CD4-positive, alpha-beta T cell treated with Interferon alpha-2 for 1 hour (primary cell): ENCODE measurements at regions not wholly inside any gene's neighbourhood (a gene's known extent, or its start where the extent isn't known, plus 50 kb on each side); places are given as distances from the start of the nearest gene placed in this dataset.
"Not testable (repeated sequence)": the region's sequence is repeated elsewhere in the genome, so short reads cannot be mapped to it uniquely, and the experiment has no call there.

ENCODE experiments used
- DNase-seq, 2 donors: peaks; one replicate each; pipeline ENCODE4 v3.0.0-alpha.2; 2020 to 2022

GRCh38 chr6:133802861-133803260 lies 86.1 kb upstream of the TCF21 start:
- no peak for DNase-seq

GRCh38 chr6:133804265-133804664 lies 84.6 kb upstream of the TCF21 start:
- no peak for DNase-seq

GRCh38 chr6:133805876-133806275 lies 83.0 kb upstream of the TCF21 start:
- no peak for DNase-seq

- DNase-seq: no peak
These were observed 82.4 kb upstream of the TCF21 start for GRCh38 chr6:133806382-133807140.

DNA sequence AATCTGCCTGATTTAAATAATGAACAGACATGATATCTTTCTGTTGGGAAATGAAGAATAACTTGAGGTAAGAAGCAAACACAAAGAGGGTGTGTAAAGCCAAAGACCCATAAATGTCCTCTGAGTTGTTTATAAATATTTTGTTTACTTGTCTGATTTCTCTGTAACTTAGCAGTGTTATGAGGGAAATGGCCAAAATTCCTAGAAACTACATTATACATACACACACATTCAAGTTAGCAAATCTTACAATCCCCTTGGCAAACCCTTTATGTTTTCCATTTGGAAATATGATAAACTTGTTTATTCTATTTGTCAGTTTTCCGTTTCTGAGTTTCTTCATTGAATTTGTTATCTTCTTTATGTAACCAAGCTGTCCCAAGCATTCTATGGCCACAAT lies 81.4 kb upstream of the TCF21 start:
- no peak for DNase-seq

GRCh38 chr6:133809406-133809805 lies 79.5 kb upstream of the TCF21 start:
- no peak for DNase-seq

- DNase-seq: no peak
These were observed 77.4 kb upstream of the TCF21 start for GRCh38 chr6:133811557-133811956.

- not testable (repeated sequence) for DNase-seq
These were observed 76.5 kb upstream of the TCF21 start for GRCh38 chr6:133812446-133812845.

GRCh38 chr6:133814238-133814637 lies 74.7 kb upstream of the TCF21 start:
- no peak for DNase-seq

- no peak for DNase-seq
These were observed 74.1 kb upstream of the TCF21 start for GRCh38 chr6:133814797-133815196.

DNA sequence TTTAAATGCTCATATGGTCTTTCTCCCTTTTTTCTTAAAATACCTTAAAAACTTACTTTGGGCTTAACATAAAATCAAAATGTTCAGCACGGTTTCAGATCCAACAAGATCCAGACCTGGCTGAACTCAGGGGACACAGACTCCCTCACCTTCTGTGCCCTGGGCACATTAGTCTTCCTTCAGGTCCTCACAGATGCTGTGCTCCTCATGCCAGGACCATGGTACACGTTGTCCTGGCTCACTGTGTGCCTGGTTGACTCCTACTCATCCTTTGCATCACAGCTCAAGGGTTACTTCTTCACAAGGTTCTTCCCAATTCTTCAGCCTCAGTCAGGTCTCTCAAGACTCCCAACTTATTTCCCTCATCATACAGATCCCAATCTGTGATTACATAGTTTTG lies 73.6 kb upstream of the TCF21 start:
- DNase-seq: no peak

DNA sequence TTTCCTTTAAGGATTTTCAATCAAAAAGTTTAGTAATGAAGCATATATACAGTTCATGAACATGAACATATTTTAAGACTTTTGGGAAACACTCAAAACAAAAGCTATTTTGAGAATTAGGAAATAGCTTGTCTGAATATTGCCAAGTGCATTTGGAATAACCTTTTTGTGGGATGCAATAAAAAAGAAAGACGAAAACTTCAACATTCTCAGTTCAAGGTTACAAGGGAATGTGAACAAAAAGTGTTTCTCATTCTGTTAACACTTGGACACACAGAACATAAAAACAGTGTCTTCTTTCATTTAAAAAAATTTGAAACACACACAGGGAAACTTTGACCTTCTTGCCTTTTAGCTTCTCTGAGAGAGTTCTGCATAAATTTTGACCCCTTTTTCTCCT lies 72.7 kb upstream of the TCF21 start:
- no peak for DNase-seq

DNA sequence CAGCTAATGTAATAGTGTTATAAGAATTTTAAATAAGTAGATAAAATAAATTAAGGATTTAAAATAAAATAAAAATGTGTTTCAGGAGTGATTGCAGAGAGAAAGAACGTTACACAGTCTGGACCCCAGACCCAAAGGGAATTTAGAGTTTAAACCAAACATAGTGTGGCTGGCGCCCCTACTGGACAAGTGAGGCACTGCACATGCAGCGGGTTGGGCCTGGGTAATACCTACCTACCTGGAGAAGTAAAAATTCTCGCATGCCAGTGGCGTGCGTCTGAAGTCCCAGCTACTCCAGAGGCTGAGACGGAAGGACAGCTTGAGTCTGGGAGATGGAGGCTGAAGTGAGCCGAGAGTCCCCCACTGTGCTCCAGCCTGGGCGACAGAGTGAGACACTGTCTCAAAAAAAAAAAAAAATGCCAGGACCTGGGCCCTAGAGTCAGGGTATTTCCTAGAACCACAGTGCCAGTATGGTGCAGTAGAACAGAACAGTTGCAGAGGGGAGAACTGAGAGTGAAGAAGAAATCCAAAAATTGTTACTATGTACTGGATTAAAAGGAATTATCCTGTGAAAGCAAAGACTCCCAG lies 71.4 kb upstream of the TCF21 start:
- DNase-seq: peak in 1 of 2 donors; percentile 17

DNA sequence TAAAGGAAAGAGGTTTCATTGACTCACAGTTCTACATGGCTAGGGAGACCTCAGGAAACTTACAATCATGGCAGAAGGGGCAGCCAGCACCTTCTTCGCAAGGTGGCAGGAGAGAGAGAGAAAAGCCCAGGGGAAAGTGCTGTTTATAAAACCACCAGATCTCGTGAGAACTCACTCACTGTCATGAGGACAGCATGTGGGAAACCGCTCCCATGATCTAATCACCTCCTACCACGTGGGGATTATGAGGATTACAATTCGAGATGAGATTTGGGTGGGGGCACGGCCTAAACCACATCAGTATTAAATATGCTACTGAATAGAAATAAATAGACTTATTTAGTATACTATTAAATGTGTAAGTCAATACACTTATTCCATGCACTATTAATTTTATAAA lies 70.6 kb upstream of the TCF21 start:
- DNase-seq: no peak

GRCh38 chr6:133820208-133820607 lies 68.7 kb upstream of the TCF21 start:
- no peak for DNase-seq

DNA sequence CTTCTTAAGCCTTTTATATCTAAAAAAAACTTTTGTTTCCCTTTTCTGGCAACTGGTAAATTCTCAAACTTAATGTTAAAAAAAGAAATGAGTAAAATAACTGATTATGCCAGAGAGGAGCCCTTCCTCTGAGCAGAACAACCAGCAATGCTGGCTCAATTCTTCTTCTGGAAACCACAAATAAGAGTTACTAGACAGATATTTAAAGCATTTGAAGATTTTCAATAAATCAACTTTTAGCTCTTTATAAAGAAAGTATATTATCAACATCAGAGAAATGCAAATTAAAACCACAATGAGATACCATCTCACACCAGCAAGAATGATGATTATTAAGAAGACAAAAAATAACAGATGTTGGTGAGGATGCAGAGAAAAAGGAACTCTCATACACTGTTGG lies 61.1 kb upstream of the TCF21 start:
- no peak for DNase-seq

GRCh38 chr6:133833949-133834359 lies 55.0 kb upstream of the TCF21 start:
- no peak for DNase-seq

DNA sequence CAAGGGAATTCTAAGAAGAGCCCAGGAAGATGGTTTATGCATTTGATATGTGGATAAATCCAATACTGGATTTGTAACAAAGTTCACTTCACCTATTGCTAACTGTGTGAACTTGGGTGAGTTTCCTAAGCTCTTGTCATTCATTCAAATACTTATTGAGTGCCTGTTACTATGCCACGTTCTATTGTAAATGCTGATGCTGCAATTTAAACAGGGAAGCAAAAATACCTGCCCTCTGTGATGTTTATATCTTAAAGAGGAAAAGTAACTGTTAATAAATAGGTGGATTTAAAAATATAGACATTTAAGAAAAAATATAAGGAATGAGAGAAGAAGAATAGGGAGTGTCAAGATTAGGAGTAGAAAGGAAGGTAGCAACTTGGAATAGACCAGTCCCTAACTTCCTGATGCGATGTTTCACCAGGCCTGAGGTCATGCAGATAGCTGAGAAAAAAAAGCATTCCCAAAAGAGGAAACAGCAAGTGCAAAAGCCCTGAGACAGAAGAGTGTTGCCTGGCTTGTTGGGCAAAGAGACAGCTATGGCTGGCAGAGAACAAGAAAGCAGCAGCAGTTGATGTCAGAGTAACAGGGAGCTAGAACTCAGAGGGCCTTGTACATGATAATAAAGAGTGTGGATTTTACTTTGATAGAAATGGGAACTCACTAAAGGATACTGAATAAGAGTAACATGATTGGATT lies 54.3 kb upstream of the TCF21 start:
- no peak for DNase-seq

DNA sequence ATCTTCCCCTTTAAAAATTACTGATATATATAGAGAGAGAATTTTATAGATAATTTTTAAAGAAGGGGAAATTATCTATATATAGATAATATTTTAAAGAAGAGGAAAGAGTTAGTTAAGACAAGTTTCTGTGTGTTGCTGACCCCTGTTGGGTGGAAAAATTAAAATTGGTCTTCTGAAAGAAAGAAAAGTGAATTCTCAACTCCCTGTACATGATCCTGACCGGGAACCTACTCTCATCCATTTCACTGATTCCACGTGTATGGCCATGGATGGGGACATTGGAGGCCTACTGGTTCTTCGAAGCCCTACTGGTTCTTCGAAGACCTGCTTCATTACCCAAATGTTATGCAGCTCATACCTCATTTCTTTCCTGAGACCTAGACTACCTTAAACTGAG lies 53.0 kb upstream of the TCF21 start:
- no peak for DNase-seq

- peak; percentile 22 to 58 for DNase-seq
These were observed 51.0 kb upstream of the TCF21 start for GRCh38 chr6:133837801-133838349.
